BE2C (cell line): ENCODE measurements at regions not wholly inside any gene's neighbourhood (a gene's known extent, or its start where the extent isn't known, plus 50 kb on each side); places are given as distances from the start of the nearest gene placed in this dataset.
"Not testable (repeated sequence)": the region's sequence is repeated elsewhere in the genome, so short reads cannot be mapped to it uniquely, and the experiment has no call there.

ENCODE experiments used
- DNase-seq: peaks from one replicate; pipeline ENCODE4 v3.0.0-alpha.2; 2020
- H3K27me3 ChIP-seq: fragments of 250-450 bp; sonication (Bioruptor Pico); 2 replicates; pipeline ENCODE4 v1.5.1; 2020; ENCODE audit warnings: mild to moderate bottlenecking
- H3K36me3 ChIP-seq: fragments of 250-450 bp; sonication (Bioruptor Pico); 2 replicates; pipeline ENCODE4 v1.5.1; 2020; ENCODE audit warnings: mild to moderate bottlenecking
- H3K4me1 ChIP-seq: fragments of 250-450 bp; sonication (Bioruptor Pico); 2 replicates; pipeline ENCODE4 v1.5.1; 2020
- H3K4me3 ChIP-seq: 2 replicates; pipeline ENCODE4 v1.5.1; 2011; ENCODE audit warnings: low read depth, low read length
- H3K9me3 ChIP-seq: fragments of 250-450 bp; sonication (Bioruptor Pico); 2 replicates; pipeline ENCODE4 v1.5.1; 2020

GRCh38 chr21:10325546-10325945 is 195.8 kb upstream of the TPTE start:
- not testable (repeated sequence) for H3K4me1 ChIP-seq, H3K36me3 ChIP-seq, DNase-seq, H3K4me3 ChIP-seq, H3K27me3 ChIP-seq
- H3K9me3 ChIP-seq = peaks cover 13% of the 10 kb centered on the region

- H3K27me3 ChIP-seq, DNase-seq, H3K4me1 ChIP-seq, H3K4me3 ChIP-seq, H3K36me3 ChIP-seq: not testable (repeated sequence)
- H3K9me3 ChIP-seq = peaks cover 16% of the 10 kb centered on the region
These were observed 195.2 kb upstream of the TPTE start for GRCh38 chr21:10326146-10326545.

- H3K27me3 ChIP-seq, H3K4me1 ChIP-seq, H3K4me3 ChIP-seq, DNase-seq, H3K36me3 ChIP-seq: not testable (repeated sequence)
- H3K9me3 ChIP-seq = peaks cover 18% of the 10 kb centered on the region
These were observed 192.7 kb upstream of the TPTE start for GRCh38 chr21:10328646-10329045.

- H3K9me3 ChIP-seq = peaks cover 18% of the 10 kb centered on the region
- H3K4me1 ChIP-seq, H3K27me3 ChIP-seq, DNase-seq, H3K36me3 ChIP-seq, H3K4me3 ChIP-seq: not testable (repeated sequence)
These were observed 190.7 kb upstream of the TPTE start for GRCh38 chr21:10330641-10331119.

- H3K4me1 ChIP-seq, DNase-seq, H3K4me3 ChIP-seq, H3K36me3 ChIP-seq, H3K27me3 ChIP-seq: not testable (repeated sequence)
- peaks cover 18% of the 10 kb centered on the region for H3K9me3 ChIP-seq
These were observed 190.2 kb upstream of the TPTE start for GRCh38 chr21:10331134-10331533.

- H3K9me3 ChIP-seq = peaks cover 15% of the 10 kb centered on the region
- not testable (repeated sequence) for H3K4me1 ChIP-seq, H3K36me3 ChIP-seq, DNase-seq, H3K4me3 ChIP-seq, H3K27me3 ChIP-seq
These were observed 188.4 kb upstream of the TPTE start for GRCh38 chr21:10332935-10333334.

- H3K9me3 ChIP-seq = peaks cover 11% of the 10 kb centered on the region
- DNase-seq, H3K4me1 ChIP-seq, H3K27me3 ChIP-seq, H3K4me3 ChIP-seq, H3K36me3 ChIP-seq: not testable (repeated sequence)
These were observed 187.0 kb upstream of the TPTE start for GRCh38 chr21:10334391-10334790.

GRCh38 chr21:10342261-10342956 is 179.0 kb upstream of the TPTE start:
- not testable (repeated sequence) for H3K4me1 ChIP-seq, H3K36me3 ChIP-seq, H3K27me3 ChIP-seq, H3K4me3 ChIP-seq, H3K9me3 ChIP-seq, DNase-seq

- peak; percentile 32 for DNase-seq
- H3K4me1 ChIP-seq, H3K36me3 ChIP-seq, H3K9me3 ChIP-seq, H3K4me3 ChIP-seq, H3K27me3 ChIP-seq: not testable (repeated sequence)
These were observed 178.0 kb upstream of the TPTE start for GRCh38 chr21:10343146-10343935.

GRCh38 chr21:10344266-10344665 is 177.1 kb upstream of the TPTE start:
- H3K4me1 ChIP-seq, H3K4me3 ChIP-seq, H3K9me3 ChIP-seq, H3K36me3 ChIP-seq, DNase-seq, H3K27me3 ChIP-seq: not testable (repeated sequence)

GRCh38 chr21:10345178-10345612 is 176.2 kb upstream of the TPTE start:
- not testable (repeated sequence) for H3K36me3 ChIP-seq, H3K4me1 ChIP-seq, H3K4me3 ChIP-seq, DNase-seq, H3K27me3 ChIP-seq, H3K9me3 ChIP-seq

GRCh38 chr21:10346249-10346648 is 175.1 kb upstream of the TPTE start:
- not testable (repeated sequence) for H3K36me3 ChIP-seq, H3K4me1 ChIP-seq, H3K4me3 ChIP-seq, H3K9me3 ChIP-seq, H3K27me3 ChIP-seq, DNase-seq

GRCh38 chr21:10346933-10347615 is 174.3 kb upstream of the TPTE start:
- not testable (repeated sequence) for H3K4me1 ChIP-seq, H3K36me3 ChIP-seq, H3K4me3 ChIP-seq, DNase-seq, H3K27me3 ChIP-seq, H3K9me3 ChIP-seq

- peak; percentile 15 for DNase-seq
- H3K9me3 ChIP-seq, H3K36me3 ChIP-seq, H3K27me3 ChIP-seq, H3K4me1 ChIP-seq, H3K4me3 ChIP-seq: not testable (repeated sequence)
These were observed 173.7 kb upstream of the TPTE start for GRCh38 chr21:10347675-10348074.

- DNase-seq, H3K4me1 ChIP-seq, H3K27me3 ChIP-seq, H3K36me3 ChIP-seq, H3K4me3 ChIP-seq: not testable (repeated sequence)
- peaks cover 13% of the 10 kb centered on the region for H3K9me3 ChIP-seq
These were observed 173.2 kb upstream of the TPTE start for GRCh38 chr21:10348150-10348549.
